NCI-H2029 treated with DMSO at 0.1 percent for 48 hours (cell line): ENCODE measurements at regions not wholly inside any gene's neighbourhood (a gene's known extent, or its start where the extent isn't known, plus 50 kb on each side); places are given as distances from the start of the nearest gene placed in this dataset.
"Not testable (repeated sequence)": the region's sequence is repeated elsewhere in the genome, so short reads cannot be mapped to it uniquely, and the experiment has no call there.

Experiments used
- DNase-seq: peaks from one replicate; lab custom pipeline; 2025; lab: John Stamatoyannopoulos, UW

GRCh38 chr22:27094633-27095308 lies 437.4 kb downstream of the MIAT start:
- no peak for DNase-seq

GRCh38 chr22:27097506-27097905 lies 440.1 kb downstream of the MIAT start:
- DNase-seq = no peak

GRCh38 chr22:27097933-27098332 lies 440.5 kb downstream of the MIAT start:
- no peak for DNase-seq

DNA sequence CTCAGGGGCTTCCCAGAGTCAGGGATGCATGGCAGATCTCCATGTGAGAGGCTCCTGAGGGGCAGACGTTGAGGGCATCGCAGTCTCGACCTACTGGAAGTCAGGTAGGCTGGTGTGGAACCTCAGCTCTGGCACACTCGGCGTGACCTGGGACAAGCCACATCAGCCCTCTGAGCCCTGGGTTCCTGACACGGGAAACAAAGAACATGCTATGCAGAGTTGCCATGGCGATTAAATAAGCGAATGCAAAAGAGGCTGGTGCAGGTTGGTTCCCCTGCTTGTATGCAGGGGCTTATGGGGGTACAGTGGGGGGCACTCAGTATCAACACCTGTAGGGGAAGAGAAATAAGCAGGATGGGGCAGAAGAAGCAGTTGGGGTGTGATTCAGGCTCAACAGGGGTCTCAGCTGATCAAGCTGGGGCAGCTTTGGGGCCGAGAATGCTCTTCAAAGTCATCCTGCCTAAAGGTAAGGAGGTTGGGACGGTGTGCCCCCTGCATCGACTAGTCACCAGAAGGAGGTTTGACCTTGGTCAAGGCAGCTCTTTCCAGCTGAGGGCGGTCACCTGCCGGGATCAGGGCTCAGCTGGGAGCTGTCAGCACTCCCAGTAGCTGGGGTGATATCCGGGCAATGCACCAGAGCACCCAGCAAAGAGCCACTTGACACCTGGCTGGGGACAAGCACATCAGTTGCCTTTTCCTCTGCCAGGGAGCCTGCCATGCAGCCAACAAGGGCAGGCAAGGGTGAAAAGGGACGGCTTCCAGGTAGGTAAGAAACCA lies 442.7 kb downstream of the MIAT start:
- DNase-seq = no peak

GRCh38 chr22:27100789-27101188 lies 443.4 kb downstream of the MIAT start:
- no peak for DNase-seq

DNA sequence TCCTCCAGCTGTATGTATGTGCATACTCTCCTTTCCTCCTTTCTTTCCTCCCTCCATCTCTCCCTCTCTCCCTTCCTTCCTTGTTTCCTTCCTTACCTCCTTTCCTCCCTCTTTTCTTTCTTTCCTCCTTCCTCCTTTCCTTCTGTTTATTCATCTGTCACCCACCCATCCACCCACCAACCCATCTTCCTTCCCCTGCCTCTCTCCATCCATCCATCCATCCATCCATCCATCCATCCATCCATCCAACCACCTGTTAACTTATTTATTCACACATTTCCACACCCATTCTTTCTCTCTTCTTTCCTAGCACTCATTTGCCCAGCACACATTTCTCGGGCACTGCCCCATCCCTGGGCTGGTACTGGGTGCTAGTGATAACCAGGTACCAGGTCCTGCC lies 443.9 kb downstream of the MIAT start:
- DNase-seq = no peak

DNA sequence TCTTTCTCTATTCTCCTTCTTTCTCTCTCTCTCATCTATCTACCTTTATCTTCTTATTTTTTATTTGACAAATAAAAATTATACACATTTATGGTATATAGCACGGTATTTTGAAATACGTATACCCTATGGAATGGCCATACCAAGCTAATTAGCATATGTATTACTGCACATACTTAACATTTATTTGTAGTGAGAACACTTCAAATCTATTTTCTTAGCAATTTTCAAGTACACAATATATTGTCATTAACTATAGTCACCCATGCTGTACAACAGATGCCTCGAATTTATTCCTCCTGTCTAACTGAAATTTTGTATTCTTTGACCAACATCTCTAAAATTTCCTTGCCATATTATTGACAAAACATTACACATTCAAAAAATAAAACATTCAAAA lies 447.1 kb downstream of the MIAT start:
- DNase-seq = no peak

- no peak for DNase-seq
These were observed 448.0 kb downstream of the MIAT start for GRCh38 chr22:27105142-27106025.

DNA sequence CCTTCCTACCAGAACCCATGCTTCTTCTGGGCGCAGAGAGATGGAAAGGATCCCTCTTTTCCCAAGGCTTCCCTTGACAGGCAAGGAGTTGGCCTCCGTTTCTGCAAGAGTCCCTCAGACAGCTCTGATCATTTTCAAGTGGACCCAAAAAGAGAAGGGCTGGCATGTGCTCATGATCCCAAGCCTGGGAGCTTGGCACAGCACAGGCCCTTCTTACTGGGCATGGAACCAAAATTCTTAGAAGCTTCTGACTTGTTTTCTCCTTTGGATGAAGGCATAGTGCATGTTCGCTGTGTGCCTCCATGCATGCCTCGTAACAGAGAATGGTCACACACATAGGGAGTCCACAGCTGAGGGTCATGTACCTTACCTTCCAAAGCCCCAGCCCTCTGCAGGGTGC lies 449.6 kb downstream of the MIAT start:
- no peak for DNase-seq

- no peak for DNase-seq
These were observed 450.0 kb downstream of the MIAT start for GRCh38 chr22:27107386-27107785.

DNA sequence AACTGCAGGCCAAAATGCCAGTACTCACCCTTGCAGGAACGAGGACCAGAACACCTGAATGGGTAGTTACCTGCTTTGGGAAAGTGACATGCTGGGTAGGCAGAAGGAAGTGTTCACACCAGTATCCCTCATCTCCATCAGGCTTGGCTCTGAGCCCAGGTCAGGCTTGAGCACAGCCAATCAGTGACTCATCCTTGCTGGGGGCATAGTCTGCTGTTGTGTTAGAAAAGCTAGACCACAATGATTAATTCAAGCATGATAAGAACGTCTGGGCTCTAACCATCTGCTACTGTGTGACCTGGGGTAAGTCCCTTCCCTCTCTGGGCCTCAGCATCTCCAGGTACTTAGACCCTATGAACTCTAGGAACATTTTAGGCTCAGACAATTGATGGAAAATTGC lies 450.4 kb downstream of the MIAT start:
- DNase-seq = peak; percentile 66

GRCh38 chr22:27108425-27109114 lies 451.2 kb downstream of the MIAT start:
- no peak for DNase-seq

GRCh38 chr22:27109406-27109805 lies 452.0 kb downstream of the MIAT start:
- DNase-seq = not testable (repeated sequence)

GRCh38 chr22:27110665-27111451 lies 453.5 kb downstream of the MIAT start:
- DNase-seq = no peak

GRCh38 chr22:27111796-27112672 lies 454.6 kb downstream of the MIAT start:
- DNase-seq = no peak

DNA sequence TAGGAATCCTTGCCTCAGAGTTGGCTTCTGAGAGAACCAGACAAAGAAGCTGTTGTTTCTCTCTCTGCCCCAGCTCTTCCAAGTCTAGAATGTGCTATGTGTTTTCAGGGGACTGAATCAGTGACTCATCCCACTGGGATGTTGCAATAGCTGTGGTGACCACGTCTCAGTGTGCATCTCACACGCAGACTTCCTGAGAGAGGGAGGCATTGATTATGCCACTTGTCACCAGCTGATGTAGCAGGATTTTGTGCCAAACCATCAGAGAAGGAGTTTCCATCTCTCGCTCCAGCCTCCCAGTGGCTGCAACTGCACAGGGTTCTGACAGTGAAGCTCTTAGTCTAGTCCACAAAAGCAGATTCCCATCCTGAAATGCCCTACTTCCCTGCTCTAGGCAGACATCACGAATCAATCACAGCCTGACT lies 455.8 kb downstream of the MIAT start:
- no peak for DNase-seq

DNA sequence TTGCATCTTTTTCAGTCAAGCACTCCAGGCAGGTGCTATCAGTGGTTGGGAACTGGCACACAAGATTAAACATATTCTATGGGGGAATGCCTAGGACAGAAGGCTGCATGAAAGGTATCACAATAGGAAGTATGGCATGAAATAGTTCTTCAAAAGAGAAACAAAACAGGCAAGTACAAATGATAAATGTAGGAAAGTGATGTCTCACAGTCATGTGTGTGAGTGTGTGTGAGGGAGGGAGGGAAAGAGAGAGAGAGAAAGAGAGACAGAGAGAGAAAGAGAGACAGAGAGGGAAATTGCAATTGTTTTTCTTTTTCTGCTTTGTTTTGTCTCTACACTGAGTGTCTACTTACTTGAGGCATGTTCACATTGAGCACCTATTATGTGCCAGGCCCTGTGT lies 456.3 kb downstream of the MIAT start:
- DNase-seq = no peak

DNA sequence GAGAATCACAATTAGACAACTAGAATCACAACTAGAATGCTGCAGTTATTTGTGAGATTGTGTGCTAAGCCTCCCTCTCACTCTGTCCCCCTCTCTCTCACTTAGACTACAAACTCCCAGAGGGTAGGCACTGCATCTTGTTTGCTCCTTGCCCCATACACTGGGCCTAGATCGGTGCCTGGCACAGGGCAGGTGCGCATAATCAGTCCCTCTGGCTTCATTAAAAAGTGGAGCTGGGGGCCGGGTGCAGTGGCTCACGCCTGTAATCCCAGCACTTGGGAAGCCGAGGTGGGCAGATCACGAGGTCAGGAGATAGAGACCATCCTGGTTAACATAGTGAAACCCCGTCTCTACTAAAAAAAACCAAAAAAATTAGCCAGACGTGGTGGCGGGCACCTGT lies 456.8 kb downstream of the MIAT start:
- DNase-seq = no peak

GRCh38 chr22:27115410-27115809 lies 458.0 kb downstream of the MIAT start:
- DNase-seq = no peak

DNA sequence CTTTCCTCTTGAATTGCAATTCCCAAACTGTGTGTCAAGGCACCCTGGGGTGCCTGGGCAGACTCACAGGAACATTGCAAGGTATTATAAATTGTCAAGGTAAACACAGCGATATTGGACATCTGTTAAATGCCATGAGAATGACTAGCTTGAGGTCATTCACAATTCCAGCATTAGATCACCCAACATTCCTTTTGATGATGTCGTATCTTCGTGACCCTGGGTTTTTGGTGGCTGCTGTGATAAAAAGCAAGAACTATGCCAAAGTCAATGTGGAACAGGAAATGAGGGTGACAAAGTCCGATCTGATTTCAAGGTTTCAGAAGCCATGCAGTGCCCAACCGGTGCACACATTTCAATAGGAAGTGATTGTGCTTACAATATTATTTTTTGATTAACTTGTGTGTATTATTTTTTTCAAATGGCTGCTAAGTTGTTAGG lies 458.4 kb downstream of the MIAT start:
- DNase-seq = no peak
